NK-92 treated with Interleukin-12 subunit alpha and Interleukin-12 subunit beta, amount 100 ng/mL, for 24 hours (cell line): ENCODE measurements at regions not wholly inside any gene's neighbourhood (a gene's known extent, or its start where the extent isn't known, plus 50 kb on each side); places are given as distances from the start of the nearest gene placed in this dataset.
"Not testable (repeated sequence)": the region's sequence is repeated elsewhere in the genome, so short reads cannot be mapped to it uniquely, and the experiment has no call there.

Experiments
- DNase-seq: peaks from one replicate; lab custom pipeline; 2025; lab: John Stamatoyannopoulos, UW

DNA sequence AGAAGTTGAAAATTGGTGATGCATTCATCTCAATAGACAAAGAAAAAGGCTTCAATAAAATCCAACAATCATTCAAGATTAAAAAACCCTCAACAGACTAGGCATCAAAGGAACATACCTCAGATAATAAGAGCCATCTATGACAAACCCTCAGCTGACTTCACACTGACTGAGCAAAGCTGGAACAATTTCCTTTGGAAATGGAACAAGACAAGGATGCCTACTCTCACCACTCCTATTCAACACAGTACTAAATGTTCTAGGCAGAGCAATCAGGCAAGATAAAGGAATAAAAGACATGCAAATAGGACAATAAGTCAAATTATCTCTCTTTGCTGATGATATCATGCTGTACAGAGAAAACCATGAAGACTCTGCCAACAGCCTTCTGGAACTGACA, 1188.1 kb downstream of the DTWD2 start:
- no peak for DNase-seq

DNA sequence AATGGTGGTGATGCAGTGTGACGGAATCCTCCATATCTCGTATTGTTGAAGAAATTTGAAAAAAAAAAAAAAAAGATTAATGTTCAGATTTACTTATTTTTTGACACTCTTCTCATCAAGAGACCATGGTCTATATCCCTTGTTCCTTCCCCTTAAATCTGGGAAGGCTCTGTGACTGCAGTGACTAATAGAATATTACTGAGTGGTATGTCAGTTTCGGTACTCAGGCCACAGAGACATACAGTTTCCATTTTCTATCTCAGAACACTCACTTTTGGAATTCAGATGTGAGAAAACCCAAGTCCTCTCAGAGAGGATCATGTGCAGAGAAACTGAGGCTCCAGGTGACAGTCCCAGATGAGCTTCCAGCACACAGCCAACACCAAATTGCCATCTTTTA, 1193.5 kb downstream of the DTWD2 start:
- DNase-seq, result no peak

DNA sequence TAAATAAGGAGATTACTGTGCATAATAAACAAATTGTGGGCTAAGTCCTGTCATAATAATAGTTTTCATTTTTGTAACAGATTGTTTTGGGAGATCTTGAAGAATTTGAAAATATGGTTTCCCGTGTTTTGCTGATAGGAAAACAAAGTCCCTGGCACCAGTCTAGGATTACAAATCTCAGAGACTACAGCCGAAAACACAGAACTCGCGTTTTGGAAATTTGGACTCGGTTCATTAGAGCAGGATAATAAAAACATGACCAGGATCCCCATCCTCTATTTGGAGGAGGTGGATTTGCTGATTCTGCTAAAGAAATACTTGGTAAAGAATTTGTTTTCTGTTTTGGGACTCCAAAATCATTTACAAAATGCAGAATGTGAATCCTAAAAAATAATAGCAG, 1194.4 kb downstream of the DTWD2 start:
- no peak for DNase-seq

DNA sequence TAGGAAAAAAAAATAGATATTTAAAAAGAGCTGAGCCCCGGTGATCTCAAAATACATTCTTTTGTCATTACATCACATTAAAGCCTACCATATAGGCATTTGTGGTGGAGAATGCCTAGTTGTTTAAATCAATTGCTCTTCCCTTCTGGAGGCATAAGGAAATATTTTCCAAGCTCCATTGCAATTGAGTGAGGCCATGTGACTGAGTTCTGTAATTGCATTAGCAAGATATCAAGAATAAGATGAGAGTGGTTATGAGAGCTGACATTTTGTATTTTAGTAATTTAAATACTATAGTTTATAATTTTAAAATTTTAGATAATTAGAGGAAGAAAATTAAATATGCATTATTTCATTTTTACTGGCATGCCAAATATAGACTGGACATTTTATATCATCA, 1195.9 kb downstream of the DTWD2 start:
- no peak for DNase-seq

DNA sequence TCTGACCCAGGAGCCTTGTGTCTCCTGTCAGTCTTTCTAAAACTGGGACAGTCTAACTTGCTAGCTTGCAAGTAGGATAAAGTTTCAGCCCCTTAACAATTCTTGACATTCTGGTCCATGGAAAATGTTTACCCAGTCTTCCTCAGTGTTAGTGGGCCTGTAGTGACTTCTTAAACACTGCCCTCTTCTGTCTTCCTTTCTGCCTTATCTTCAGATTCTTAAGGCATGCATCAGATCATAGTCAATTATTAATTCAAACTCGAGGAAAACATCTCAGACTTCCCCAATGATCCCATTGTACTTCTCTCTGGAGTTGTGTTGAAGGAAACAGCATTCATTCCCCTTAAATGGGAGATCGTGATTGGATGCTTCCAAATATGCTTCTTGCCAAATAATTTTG, 1199.8 kb downstream of the DTWD2 start:
- no peak for DNase-seq

DNA sequence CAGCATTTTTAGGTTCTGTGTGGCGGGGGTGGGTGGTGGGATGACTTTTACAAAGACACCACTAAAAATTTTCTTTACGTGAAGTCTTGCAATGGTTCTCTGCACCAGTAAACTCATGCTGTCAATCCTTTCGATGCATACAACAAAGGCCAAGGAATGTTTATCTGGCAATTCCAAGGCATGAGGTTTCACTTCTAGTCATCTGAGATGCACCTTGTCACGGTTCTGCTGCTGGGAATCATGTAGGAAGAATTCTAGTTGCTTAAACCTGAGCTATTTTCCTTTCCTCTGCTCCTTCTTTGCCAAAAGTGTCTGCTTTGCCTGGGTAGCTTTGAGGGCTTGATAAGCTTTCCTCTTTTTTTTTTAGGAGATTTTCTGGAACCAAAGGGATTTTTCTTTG, 1204.5 kb upstream of the SEMA6A start:
- no peak for DNase-seq

DNA sequence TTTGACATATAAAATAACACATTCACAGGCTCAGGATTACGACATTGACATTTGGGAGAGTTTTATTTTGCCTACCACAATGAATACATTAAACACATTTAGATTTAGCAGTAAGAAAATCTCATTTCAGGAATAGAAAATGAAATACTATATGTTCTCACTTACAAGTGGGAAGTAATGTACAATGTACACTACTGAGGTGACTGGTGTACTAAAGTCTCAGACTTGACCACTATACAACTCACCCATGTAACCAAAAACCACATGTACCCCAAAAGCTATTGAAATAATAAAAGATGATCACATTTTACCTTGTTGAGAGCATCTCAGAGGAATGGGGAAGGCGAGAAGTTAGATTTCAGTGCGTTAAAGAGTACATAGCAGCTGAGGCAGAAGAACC, 1202.4 kb upstream of the SEMA6A start:
- DNase-seq, result no peak

DNA sequence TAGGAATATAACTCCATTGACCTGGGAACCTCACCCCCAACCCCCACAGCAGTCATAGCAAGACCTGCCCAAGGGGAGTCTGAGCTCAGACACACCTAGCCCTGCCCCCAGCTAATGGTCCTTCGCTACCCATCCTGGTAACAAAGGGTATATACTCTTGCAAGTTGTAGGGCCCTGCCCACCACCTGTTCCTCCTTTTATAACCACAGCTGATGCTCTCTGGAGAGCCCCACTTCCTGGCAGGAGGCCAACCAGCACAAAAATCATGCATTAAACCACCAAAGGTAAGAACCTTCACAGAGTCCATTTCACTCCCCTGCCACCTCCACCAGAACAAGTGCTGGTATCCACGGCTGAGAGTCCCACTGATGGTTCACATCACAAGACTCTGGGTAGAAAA, 1195.3 kb upstream of the SEMA6A start:
- no peak for DNase-seq

DNA sequence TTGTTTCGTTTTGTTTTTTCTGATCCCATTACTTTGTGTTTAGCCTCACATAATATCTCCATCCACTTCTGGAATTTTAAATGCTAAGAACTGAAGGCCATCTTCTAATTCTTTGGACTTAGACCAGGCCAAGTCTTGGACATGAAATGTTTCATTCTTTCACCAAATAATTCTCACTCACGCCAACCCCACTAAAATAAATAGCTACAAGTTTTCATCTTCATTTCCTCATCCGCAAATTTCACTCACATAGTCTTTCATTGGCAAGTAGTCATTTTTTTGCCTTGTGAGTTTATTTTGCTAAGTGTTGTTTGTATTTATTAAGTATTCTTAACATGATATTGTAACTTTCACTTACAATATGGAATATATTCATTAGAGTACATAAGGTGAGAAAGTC, 1188.6 kb upstream of the SEMA6A start:
- DNase-seq, result no peak

DNA sequence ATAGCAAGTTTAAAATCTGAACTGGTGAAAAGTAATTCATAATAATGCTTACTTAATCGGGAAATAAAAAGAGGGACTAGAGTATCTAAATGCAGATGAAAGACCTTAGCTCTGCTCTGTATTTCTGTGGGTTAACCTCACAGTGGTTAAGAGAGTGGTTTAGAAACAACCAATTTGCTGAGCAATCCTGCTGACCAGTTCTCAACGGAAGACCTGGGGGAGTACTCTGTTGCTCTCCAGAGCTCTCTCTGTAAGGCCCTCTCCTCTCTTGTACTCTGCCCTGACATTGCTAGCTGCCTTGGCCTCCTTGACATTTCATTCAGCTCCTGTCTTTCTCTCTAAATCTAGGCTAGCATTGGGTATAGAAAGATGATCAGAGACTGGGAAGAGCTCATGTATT, 1186.6 kb upstream of the SEMA6A start:
- no peak for DNase-seq

DNA sequence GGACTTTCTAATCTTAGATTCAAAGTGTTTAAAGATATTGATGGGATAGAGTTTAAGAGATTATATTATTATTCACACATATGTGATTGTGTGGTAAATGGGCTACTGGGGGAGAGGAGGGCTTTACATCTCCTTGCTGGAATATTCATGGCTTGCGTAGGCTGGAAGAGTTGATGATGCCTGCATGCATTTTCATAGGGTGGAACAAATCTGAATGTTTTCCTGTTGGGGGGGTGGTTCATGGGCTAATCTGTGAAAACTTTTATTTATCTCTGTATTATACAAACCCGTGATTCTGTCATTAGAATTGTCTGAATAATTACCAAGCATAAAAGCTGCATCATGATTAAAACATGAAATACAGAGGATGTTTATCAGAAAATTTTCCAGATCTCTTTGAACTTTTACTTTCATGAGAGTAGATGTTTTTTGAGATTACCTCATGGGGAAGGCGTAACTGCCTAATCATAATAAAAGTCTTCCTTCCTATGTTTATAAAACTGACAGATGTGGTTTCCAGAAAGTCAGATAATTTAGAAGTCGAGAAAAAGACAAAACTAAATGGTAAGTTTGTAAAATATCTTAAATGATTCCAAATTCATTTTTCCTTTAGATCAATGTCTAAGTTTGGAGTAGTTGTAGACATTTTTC, 1185.4 kb upstream of the SEMA6A start:
- no peak for DNase-seq

DNA sequence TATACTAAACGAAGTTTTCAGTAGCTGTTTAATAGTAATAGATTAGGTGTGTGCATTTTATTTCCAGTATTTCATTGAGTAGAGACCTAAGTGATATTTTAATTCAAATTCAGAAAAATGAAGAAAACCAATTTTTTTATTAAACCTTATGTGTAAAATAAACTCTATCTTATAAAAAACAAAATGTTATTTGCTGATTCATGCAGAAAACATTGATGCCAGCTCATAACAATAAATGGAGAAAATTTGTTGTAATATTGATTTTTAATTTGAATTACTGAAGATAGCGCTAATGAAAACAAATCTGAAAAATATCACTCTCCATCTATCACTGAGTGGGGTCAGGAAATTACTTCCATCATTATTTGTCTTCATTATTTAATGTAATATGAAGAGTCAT, 1177.8 kb upstream of the SEMA6A start:
- DNase-seq, result no peak

DNA sequence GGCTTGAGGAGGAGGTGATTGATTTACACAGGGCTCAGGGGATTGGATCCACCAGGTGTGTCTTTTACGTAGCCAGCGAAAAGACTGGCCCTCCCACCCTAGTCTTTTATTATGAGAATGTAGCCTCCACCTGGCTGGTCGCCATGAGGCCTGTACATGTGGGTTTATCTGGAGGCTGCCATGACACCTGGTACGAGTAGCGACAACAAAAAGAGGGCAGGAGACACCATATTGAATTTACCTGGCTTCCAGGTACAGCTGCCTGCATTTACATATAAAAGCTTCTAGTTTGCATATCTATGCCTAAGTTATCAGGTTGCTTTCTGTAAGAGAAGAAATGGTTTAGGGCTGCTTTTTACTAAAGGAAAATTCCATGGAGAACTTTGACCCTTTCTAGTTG, 1173.7 kb upstream of the SEMA6A start:
- no peak for DNase-seq

DNA sequence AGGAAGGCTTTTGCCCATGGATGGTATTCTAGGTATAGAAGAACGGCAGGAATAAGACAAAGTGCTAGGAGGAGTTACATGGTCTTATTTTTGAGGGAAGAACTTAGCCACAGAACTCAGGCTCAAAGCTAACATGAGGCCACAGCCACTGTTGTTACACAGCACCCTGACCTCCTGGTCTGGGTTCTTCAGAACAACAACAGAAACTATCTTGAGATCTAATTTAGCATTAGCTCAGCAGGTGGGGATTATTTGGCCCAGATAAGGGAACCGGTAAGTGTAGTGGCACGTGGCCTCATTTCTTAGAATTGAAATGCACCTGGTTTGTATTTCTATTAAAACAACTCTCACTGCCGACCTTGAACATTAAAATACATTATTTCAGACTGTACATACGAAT, 1168.7 kb upstream of the SEMA6A start:
- DNase-seq, result no peak

DNA sequence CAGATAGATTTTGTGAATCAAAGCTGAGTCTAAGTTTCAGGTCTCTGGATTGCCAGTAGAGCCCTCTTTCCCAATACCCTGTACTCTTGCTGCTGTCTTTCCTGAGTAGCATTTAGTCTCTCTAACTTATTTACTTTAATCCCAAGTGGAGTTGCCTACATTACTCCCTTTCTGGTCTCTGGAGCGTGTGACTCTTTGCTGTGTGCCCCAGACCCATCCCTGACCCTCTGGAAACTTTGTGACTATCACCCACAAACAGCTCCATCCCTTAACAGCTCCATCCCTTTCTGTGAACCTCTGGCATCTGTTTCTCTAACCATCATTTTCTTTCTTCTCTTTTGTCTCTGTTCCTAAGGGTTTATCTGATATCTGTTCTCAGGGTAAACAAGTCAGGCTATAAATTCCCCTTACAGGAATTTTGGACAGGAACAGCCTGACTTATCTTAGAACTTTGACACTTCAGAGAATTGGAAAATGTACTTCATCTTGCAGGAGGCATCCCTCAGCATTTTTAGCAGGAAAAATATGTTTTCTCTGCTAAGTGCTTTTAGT, 1167.1 kb upstream of the SEMA6A start:
- no peak for DNase-seq

DNA sequence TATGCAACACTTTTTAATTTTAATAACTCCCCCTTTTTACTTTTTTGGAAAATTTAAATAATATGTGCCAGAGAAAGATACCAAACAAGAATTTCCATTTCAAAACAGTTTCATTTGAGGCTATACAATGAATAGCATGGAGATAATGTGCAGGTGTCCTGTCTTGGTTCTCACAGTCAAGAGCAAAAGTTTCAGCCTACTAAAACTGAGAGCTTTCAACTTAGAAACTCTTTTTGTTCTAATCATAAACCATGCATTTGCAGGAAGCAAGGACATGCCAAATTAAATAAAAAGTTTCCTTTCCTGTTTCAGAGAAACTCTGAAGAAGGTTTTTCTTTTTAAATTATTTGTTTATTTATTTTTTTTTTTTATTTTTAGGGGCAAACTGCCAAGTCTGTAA, 1165.6 kb upstream of the SEMA6A start:
- no peak for DNase-seq

DNA sequence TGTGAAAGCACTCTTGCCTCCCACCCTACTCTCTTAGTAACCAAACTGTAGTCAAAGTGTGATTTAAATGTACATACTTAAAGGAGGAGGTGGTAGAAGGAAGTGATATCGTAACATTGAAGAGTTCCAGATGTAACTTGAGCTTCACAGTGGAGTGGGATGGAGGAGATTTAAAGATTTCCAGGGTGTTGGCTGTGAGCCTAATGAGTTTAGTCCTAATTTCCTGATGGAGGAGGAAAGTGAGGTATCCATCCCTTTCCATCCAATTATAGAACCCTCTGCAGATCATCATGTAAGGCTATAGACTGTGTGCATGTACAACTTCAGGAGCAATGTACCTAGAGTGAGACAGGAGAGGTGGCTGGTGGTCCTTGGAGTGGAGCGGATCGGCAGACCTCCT, 1163.9 kb upstream of the SEMA6A start:
- no peak for DNase-seq

DNA sequence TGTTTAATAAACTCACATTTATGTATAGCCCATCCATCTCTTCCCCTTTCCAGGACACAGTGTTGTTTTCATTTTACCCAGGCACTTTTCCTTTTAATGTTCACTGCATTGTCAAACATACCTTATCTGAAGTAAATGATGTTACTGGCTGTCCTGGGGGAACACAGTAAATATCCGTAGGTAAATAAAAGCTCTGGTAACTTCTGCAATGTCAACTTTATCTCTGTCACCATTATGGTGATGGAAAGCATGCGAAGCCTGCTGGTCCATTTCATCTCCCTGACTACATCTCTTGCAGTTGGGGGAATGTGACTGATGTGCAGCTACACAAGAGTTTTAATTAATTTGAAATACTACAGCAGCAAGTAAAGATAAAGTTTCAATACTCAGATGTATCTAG, 1162.1 kb upstream of the SEMA6A start:
- no peak for DNase-seq

DNA sequence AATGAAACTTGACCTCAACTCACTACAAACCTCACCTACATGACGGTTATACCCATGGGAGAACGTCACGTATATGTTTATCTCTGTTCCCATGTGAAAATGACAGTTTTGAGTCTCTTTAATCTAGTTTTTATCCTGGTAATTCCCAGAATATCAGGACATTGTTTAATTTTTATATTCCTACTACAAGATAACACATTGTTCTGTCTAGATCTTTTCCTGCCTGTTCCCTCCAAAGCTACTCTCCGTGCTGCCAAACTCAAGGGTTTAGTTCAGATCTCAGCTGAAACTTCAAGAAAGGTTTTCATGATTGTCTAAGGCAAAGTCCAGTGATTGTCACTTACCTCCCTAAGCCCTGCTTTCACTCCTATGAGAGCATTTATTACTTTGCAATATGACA, 1159.4 kb upstream of the SEMA6A start:
- DNase-seq, result no peak

DNA sequence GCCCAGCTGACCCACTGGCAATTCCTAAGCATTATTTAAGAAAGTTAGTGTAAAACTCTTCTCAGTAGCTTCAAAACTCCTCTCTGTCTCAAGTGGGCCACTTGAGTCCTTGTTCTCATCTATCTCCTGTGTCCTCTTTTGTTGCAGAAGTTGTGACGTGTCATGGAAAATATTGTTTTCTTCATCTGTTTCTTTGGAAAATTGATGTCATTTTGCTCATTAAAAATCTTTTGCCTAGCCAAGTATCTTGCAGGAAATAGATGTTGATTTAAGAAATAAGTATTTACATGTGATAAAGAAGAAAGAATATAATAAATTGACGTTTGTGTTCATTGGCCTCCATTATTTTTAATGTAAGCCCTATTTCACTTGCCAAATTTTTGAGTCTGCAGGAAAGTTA, 1158.4 kb upstream of the SEMA6A start:
- DNase-seq, result no peak

DNA sequence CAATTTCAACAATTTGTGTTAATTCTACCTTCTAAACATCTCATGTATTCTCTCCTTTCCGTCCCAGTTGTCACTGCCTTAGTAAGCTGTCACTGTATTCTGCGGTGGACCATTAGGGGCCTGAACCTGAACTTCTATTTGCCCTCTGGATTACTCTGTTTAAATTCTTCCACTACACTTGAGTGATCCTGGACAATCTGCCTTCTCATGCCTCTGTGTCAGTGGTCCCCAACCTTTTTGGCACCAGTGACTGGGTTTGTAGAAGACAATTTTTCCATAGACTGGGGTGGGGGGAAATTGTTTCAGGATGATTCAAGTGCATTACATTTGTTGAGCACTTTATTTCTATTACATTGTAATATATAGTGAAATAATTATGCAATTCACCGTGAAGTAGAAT, 1157.6 kb upstream of the SEMA6A start:
- DNase-seq, result no peak

DNA sequence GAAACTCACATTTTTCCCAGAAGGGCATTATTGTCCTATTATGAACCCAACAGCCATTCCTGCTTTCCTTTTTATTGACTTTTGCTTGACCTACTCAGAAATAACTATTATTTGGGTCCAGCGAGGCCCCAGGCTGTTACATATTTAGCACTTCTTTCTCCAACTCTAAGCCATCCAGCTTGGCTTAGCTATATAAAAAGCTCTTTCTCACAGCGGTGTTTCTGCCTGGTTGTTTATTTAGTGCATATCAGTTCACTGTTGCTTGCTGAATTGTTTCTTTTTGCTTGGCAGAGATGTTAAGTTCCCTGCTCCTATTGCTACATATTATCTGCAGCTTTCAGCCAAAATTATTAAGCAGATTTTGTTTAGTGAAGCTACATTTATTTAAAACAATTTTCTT, 1156.8 kb upstream of the SEMA6A start:
- DNase-seq, result no peak

DNA sequence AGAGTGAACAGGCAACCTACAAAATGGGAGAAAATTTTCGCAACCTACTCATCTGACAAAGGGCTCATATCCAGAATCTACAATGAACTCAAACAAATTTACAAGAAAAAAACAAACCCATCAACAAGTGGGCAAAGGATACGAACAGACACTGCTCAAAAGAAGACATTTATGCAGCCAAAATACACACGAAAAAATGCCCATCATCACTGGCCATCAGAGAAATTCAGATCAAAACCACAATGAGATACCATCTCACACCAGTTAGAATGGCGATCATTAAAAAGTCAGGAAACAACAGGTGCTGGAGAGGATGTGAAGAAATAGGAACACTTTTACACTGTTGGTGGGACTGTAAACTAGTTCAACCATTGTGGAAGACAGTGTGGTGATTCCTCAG, 1146.2 kb upstream of the SEMA6A start:
- not testable (repeated sequence) for DNase-seq

DNA sequence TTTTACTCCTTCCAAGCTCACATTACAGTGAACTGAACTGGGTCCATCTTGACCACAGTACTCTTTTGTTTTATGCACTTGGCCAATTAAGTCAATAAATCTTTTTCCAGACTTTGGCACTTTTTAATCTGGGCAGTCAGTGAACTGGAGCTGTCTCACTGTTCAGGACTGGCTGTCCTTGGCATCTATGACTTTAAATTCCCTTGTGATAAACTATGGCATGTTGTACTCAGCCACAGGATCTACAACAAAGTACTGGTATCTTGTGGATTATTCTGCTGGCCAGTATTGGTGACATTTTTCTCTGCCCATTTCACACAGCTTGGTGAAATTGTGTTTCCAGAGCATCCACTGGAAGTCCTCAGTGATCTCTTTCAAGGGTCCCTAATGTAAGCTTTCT, 1144.8 kb upstream of the SEMA6A start:
- no peak for DNase-seq
